Gastrocnemius medialis (tissue), 4 donors: ENCODE measurements at regions not wholly inside any gene's neighbourhood (a gene's known extent, or its start where the extent isn't known, plus 50 kb on each side); places are given as distances from the start of the nearest gene placed in this dataset.

ENCODE experiments used
- ATAC-seq, 2 donors: fragments of 150-250 bp; one replicate each; pipeline ENCODE4 v1.9.1; 2016
- DNase-seq, 2 donors: peaks; one replicate each; pipeline ENCODE4 v3.0.0-alpha.2; 2019
- H3K27ac ChIP-seq, 4 donors: fragments of 200-600 bp; sonication (generic); 1 replicate in 1 of 4; 2 replicates in 3 of 4; pipeline ENCODE4 v1.5.1; 2016 to 2018; ENCODE audit warnings: mild to moderate bottlenecking in 2 of 4, moderate library complexity in 1 of 4
- H3K27me3 ChIP-seq, 3 donors: fragments of 200-600 bp; sonication (generic) in 2 of 3; 1 replicate in 1 of 3; 2 replicates in 2 of 3; pipeline versions ENCODE4 v1.5.1 to v1.6.0; 2016 to 2019; ENCODE audit warnings: mild to moderate bottlenecking in 1 of 3, moderate library complexity in 1 of 3
- H3K36me3 ChIP-seq, 2 donors: fragments of 200-600 bp; sonication (generic) in 1 of 2; one replicate each; pipeline ENCODE4 v1.5.1; 2017 to 2018
- H3K4me1 ChIP-seq, 2 donors: fragments of 200-600 bp; sonication (generic) in 1 of 2; one replicate each; pipeline ENCODE4 v1.5.1; 2016 to 2017; ENCODE audit warnings: mild to moderate bottlenecking in 2 of 2
- H3K4me3 ChIP-seq, 4 donors: fragments of 200-600 bp; sonication (generic) in 3 of 4; 1 replicate in 1 of 4; 2 replicates in 3 of 4; pipeline ENCODE4 v1.5.1; 2016 to 2019; ENCODE audit warnings: mild to moderate bottlenecking in 2 of 4
- H3K9me3 ChIP-seq, 3 donors: fragments of 200-600 bp; sonication (generic) in 2 of 3; 1 replicate in 1 of 3; 2 replicates in 2 of 3; pipeline ENCODE4 v1.5.1; 2016 to 2019
- CTCF ChIP-seq, 5 experiments: fragments of 450-650 bp in 3 of 5; fragments of 200-600 bp in 2 of 5; sonication (generic) in 2 of 5; IDR thresholded peaks in 4 of 5; conservative IDR thresholded peaks in 1 of 5; 1 replicate in 4 of 5; 2 replicates in 1 of 5; pipeline ENCODE4 v1.5.1; 2016 to 2019; ENCODE audit warnings: antibody characterized with exemption in 5 of 5, mild to moderate bottlenecking in 3 of 5, moderate library complexity in 3 of 5
- POLR2A ChIP-seq, 2 donors: fragments of 450-650 bp; IDR thresholded peaks; one replicate each; pipeline ENCODE4 v1.6.1; 2017; ENCODE audit warnings: antibody characterized with exemption in 2 of 2, mild to moderate bottlenecking in 2 of 2, moderate library complexity in 2 of 2
- in situ Hi-C, 4 donors: fragments of 200-750 bp; cut with MboI; loops; one replicate each; pipeline versions ENCODE4 v1.15.0 to v1.8.0; 2017; ENCODE audit warnings: low sequenced_read_pairs in 4 of 4
- intact Hi-C: fragments of 100-400 bp; cut with DNase I; formaldehyde crosslinking; loops from one replicate; pipeline ENCODE4 v1.15.1; 2023; ENCODE audit warnings: low total_unique reads

DNA sequence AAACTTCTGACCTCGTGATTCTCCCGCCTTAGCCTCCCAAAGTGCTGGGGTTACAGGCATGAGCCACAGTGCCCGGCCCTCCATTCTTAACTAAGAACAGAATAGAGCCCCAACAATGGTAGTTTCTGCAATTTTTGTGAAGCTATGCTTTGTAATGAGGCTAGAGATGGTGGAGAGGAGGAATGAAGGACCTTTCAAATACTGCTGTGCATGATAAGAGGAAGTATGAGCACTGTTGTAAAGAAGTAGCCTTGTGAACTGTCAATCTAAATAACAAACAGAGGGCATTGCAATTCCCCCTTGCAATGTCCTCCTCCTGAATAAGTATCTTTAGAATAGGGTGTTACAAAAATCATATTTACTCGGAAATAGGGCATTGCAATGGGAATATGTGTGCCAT, 70.2 kb downstream of the EVX1 start:
- Histone ChIP-seq H3K9me3 (no peaks in the 10 kb centered on the region), H3K27me3 (peaks cover 0 to 3% (median 0%) of the 10 kb centered on the region in 3 donors), H3K36me3 (no peaks in the 10 kb centered on the region), H3K4me3 (no peak overlapping the region), H3K27ac (no peak overlapping the region), H3K4me1 (no peaks in the 10 kb centered on the region)
- ATAC-seq, result no peak
- TF ChIP-seq CTCF (IDR thresholded peaks at IDR 0.05 in 4 of 5, conservative IDR thresholded peaks at IDR 0.05 in 1 of 5) (no peak), POLR2A (IDR thresholded peaks at IDR 0.05) (no peak)
- no peak for DNase-seq
- in situ Hi-C loops, result no loop called here
- intact Hi-C loops, result no loop called here

DNA sequence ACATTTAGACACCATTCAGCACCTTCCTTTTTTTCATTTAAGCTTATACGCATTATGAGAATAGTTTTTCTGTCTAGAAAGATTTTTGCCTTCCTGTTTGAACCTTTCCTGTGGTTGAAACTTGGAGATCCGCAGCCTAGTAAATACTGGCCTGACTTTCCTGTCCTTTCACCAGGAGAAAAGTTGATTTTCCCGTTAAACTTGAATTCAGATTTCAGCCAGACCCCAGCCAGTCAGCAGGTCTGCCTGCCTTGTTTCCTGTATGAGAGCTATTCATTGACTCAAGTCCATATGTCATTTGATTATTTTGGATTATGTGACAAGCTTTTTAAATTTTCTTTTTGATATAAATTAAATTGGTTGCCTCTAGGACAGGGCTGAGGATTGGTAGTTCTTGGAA, 71.5 kb downstream of the EVX1 start:
- Histone ChIP-seq H3K9me3 (no peaks in the 10 kb centered on the region), H3K36me3 (no peaks in the 10 kb centered on the region), H3K27me3 (peaks cover 0 to 3% (median 0%) of the 10 kb centered on the region in 3 donors), H3K4me3 (no peak overlapping the region), H3K27ac (no peak overlapping the region), H3K4me1 (no peaks in the 10 kb centered on the region)
- in situ Hi-C loops (no loop called here), intact Hi-C loops (no loop called here)
- DNase-seq, result no peak
- no peak for ATAC-seq
- no peak for TF ChIP-seq POLR2A (IDR thresholded peaks at IDR 0.05)
- no peak for TF ChIP-seq CTCF (IDR thresholded peaks at IDR 0.05 in 4 of 5, conservative IDR thresholded peaks at IDR 0.05 in 1 of 5)

- intact Hi-C loops, result no loop called here
- in situ Hi-C loops, result no loop called here
- H3K9me3 ChIP-seq, result no peaks in the 10 kb centered on the region
- no peaks in the 10 kb centered on the region for H3K4me1 ChIP-seq
- no peak overlapping the region for H3K27ac ChIP-seq
- ATAC-seq (no peak), DNase-seq (no peak)
- H3K4me3 ChIP-seq, result no peak overlapping the region
- peaks cover 0 to 8% (median 0%) of the 10 kb centered on the region in 3 donors for H3K27me3 ChIP-seq
- TF ChIP-seq CTCF (IDR thresholded peaks at IDR 0.05 in 4 of 5, conservative IDR thresholded peaks at IDR 0.05 in 1 of 5) (no peak), POLR2A (IDR thresholded peaks at IDR 0.05) (no peak)
- no peaks in the 10 kb centered on the region for H3K36me3 ChIP-seq
Measured at GRCh38 chr7:27315066-27315465, 72.5 kb downstream of the EVX1 start.

DNA sequence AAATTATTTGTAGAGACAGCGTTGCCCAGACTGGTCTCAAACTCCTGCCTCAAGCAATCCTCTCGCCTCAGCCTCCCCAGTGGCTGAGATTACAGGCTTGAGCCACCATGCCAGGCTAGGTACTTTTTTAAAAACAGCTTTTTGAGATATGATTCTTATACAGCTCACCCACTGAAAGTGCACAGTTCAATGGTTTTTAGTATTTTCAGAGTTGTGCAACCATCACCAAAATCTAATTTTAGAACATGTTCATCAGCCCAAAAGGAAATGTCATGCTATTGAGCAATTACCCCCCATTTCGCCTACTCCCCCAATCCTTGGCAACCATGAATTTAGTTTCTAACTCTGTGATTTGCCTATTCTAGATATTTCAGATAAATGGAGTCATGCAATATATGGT, 73.7 kb downstream of the EVX1 start:
- Histone ChIP-seq H3K9me3 (no peaks in the 10 kb centered on the region), H3K27ac (no peak overlapping the region), H3K4me1 (no peaks in the 10 kb centered on the region), H3K27me3 (peaks cover 0 to 8% (median 0%) of the 10 kb centered on the region in 3 donors), H3K4me3 (no peak overlapping the region), H3K36me3 (no peaks in the 10 kb centered on the region)
- TF ChIP-seq CTCF (IDR thresholded peaks at IDR 0.05 in 4 of 5, conservative IDR thresholded peaks at IDR 0.05 in 1 of 5) (no peak), POLR2A (IDR thresholded peaks at IDR 0.05) (no peak)
- in situ Hi-C loops (no loop called here), intact Hi-C loops (no loop called here)
- peak in 1 of 2 donors; percentile 42 for ATAC-seq
- DNase-seq, result no peak

GRCh38 chr7:27324246-27324645, 81.6 kb downstream of the EVX1 start:
- peaks cover 0 to 5% (median 0%) of the 10 kb centered on the region in 3 donors for H3K27me3 ChIP-seq
- no peak overlapping the region for H3K4me3 ChIP-seq
- ATAC-seq, result no peak
- TF ChIP-seq POLR2A (IDR thresholded peaks at IDR 0.05), result no peak
- no peak for TF ChIP-seq CTCF (IDR thresholded peaks at IDR 0.05 in 4 of 5, conservative IDR thresholded peaks at IDR 0.05 in 1 of 5)
- no peak for DNase-seq
- no peaks in the 10 kb centered on the region for H3K9me3 ChIP-seq
- no peaks in the 10 kb centered on the region for H3K36me3 ChIP-seq
- intact Hi-C loops (no loop called here), in situ Hi-C loops (no loop called here)
- H3K27ac ChIP-seq, result no peak overlapping the region
- no peaks in the 10 kb centered on the region for H3K4me1 ChIP-seq
